ENCODE measurements at regions not wholly inside any gene's neighbourhood (a gene's known extent, or its start where the extent isn't known, plus 50 kb on each side); places are given as distances from the start of the nearest gene placed in this dataset.

DNA sequence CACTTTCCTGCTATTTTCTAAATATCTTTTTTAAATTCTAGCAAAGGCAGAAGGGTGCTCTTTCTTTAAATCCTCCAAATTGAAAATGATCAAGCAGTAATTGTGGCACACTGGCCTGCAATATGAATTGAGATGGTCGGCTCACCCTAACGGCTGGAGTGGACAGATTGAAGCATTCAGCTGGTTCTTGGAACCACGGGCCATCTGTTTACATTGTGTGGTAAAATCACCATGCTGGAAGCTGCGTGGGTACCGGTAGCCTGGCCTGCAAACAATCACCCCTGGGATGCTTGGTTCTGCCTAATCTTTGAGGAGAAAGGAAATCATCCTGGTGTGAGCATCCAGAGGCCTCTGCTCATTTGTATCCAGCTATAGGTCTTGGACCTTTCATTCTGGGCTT, 289.3 kb downstream of the ZNF608 start:
- no peak for DNase-seq

DNA sequence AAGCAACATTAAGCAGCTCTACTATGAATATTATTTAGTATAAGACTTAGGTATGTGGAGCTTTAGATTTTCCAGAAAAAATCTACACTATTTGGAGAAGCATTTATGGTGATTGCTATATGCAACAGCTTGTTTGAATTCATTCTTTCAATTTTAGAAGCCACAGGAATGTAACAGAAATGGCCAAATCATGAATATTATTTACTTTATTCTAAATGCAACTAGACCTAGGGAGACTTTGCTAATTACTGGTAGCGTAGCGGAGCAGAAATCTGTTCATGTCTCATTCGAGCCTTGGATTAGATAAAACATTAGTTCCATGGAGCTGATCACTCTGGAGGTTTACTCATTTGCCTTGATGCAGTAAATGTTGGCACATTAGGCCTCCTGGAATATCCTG, 290.2 kb downstream of the ZNF608 start:
- no peak for DNase-seq

DNA sequence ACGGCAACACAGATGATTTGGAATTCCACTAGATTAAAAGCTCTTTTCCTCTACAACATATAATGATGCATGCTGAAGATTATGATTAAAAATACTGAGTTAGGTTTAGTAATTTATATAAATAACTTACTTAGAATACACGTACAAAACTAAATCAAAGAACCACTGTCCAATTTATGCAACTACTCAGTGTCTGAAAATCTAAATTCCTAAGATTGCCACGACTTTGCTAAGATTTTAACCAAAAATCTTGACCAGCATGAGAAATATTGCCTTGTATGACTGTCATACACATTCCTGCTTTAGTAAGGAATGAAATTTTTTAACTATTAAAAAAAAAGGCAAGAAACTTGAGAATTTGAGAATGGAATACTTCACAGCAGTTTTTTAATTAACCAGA, 292.4 kb downstream of the ZNF608 start:
- DNase-seq, result no peak

DNA sequence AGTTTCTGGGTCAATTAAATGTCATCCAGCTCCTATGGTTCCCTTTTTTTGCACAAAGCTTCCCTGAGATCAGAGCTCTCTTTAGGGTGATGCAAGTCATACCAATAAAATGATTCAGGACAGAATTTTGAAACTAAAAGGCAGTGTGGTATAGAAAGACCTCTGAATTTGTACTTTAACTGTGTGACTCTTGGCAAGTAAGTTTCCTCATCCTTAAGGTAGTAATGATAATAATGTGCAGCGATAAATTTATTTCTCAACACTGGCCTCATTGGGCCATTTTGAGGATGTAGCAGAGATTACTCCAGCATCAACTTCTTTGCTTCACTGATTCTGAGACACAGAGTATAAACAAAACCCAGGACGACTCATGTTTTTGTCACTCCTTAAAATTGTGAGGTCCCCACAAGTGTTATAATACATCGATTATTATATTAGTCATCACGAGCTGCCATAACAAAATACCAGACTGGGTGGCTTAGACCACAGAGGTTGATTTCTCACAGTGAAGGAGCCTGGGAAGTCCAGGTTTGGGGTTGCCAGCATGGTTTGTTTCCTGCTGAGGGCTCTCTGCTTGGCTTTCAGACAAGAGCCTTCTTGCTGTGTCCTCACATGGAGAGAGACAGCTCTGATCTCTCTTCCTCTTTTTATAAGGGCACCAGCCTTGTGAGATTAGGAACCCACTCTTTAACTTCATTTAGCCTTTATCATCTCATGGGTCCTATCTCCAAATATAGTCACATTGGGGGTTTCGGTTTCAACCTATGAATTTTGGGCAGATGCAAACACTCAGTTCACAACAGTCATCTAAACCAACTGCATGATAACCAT, 293.0 kb downstream of the ZNF608 start:
- no peak for DNase-seq

DNA sequence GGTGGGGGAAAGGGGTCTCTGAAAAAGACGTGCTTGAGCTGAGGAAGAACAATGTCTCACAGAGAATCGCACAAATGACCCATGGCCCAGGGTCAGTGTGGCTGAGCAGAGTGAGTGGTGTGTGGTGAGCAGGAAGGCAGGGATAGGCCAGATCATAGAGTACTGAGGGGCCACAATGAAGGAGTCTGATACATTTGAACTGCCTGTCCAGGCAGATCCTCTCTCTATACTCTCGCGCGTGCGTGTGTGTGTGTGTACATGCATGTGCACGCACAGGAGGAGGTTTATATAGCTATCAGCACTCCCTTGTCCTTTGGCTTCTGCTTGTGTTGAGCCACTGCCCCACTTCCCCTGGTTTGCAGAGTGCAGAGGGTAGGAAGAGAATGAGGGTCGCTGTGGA, 294.0 kb downstream of the ZNF608 start:
- DNase-seq, result no peak

DNA sequence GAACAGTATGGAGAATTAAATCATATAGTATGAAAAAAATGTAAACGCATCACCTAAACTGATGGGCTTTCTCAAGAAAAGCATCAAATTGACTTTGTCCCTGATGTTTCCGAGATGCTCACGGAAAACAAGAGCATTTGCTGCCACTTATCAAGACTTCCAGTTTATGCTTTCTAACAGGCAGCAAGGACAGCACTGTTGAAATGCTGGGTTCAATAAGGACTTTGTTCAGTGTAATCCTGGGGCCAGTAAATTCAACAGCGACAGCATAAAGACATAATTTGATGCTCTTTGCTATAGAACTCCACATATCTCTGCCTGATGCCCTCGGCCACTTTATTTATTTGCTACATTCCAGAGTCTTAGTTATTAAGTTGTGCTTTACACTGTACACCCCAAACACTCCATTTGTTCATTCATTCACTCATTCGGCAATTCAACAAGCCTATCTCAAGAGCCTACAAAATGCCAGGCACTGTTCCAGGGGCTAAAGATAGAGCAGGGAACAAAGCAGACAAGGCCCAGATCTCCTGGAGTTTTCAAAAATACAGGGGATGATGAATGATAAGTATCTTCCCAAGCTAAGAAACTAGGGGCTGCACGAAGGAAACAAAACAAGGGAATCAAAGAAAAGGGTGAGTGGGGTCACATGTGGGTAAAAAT, 294.6 kb downstream of the ZNF608 start:
- no peak for DNase-seq

DNA sequence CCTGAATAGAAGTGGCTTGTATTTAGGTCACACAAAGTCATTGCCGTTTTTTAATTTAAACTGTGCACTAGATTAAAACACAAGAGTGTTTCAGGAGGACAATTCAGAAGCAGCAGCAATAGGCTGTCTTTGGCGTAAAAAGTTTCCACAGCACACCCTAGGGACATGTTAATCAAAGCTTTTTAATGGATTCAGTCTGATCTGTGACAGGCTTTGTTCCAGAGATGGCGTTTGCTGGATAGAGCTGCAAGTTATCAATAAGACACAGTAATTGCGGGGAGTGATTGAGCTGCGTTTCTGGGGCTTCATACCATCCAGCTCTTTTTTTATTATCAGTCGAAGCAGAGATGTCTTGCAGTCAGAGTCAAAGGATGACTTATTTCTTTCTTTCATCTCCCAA, 300.3 kb downstream of the ZNF608 start:
- no peak for DNase-seq

DNA sequence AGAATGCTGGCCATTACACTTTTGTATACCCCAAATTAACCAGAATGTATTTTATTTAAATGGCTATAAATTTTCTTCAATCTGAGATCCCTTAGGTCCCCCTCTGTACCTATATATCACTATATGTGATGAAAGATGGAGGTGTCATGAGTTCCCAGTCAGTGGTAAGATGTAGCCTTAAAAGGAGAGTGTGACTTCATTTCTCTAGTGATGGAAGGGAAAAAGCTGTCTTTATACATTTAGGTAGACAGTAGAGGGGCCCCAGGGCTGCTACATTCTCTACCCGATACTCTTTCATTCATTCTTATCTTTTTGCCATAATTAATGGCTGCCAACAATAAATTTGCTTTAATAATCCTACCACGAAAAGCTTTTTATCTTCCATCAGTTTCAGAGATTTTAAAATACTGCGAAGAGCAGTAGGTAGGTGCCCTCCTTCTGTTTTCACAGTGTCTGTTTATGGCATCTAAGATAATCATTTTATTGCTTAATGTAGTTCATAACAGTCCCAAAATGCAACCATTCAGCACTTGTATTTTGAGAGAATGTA, 301.3 kb downstream of the ZNF608 start:
- DNase-seq, result no peak

DNA sequence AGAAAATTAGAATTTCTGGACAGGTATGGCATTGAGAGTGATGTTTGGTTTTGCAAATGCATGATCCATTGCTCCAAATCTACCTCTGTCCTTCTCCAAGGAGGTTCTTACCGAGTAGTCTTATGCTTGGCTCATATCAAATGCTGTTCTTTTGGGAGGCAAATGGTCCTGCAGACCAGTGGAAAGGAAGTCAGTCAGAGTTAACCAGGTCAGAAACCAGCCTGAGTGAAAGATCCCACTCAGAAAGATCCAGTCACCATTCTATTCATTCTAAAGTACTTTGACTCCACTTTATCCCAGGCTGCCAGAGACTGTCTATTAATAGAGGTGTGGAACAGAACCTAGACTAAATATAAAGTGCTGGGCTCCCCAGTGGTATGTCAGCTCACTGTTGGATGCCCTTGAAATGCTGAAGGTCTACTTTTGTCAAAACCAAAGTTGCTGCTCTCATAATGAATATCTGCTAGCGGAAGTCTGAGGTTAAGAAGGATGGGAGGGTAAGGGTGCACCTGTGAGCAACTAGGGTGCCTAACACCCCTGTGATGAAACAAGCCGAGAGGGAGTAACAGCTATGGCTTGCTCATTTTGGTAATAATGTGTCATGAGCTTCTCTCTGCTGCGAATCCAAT, 302.2 kb downstream of the ZNF608 start:
- no peak for DNase-seq

DNA sequence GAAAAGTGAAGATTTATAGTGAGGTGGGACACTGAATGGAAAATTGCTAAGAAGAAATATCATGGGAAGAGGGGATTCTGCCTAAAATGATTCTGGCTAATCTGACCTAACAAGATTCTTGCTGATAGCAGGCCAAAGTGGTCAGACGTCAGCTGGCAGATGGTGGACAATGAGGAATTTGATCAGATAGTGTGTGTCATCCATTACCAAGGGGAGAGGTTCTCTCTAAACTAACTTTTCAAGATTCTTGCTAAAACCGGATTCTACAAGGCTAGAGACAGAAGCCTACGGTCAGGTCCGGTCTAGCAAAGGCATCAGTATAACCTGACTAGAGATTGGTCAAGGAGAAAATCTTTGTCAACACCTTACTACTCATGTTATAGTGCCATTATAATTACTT, 306.0 kb downstream of the ZNF608 start:
- DNase-seq, result no peak

DNA sequence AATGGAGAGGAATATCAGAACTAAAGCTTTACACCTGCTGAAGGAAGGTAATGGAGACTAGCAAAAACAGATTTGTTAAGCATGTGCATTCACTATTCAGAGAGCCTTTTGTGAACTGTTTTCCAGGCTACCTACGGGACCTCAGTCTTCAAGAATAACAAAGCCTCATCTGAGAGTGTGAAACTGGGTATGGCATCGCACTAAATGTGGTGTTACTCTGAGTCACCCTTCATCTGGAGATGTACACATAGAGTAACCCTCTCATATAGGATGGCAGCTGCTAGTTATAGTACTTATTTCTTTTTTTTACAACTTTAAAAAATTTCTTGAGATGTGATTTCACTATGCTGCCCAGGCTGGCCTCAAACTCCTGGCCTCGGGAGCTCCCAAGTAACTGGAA, 306.8 kb downstream of the ZNF608 start:
- no peak for DNase-seq

DNA sequence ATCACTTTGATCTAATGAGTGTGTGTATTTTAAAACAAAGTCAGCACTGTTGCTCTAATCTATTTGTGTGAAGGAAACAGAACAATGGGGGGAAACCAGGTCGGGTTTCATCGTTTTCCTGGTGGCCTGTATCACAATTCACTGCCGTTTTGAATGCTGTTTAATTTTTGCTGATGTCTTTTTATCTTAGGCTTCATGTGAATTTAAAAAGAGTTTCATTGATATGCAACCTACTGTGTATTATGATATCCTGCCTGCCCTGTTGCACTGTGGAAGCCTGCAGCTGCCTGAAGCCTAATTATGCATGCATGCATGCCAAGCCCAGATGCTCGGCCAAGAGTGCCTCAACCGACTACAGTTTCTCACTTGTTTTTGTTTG, 307.5 kb downstream of the ZNF608 start:
- no peak for DNase-seq

DNA sequence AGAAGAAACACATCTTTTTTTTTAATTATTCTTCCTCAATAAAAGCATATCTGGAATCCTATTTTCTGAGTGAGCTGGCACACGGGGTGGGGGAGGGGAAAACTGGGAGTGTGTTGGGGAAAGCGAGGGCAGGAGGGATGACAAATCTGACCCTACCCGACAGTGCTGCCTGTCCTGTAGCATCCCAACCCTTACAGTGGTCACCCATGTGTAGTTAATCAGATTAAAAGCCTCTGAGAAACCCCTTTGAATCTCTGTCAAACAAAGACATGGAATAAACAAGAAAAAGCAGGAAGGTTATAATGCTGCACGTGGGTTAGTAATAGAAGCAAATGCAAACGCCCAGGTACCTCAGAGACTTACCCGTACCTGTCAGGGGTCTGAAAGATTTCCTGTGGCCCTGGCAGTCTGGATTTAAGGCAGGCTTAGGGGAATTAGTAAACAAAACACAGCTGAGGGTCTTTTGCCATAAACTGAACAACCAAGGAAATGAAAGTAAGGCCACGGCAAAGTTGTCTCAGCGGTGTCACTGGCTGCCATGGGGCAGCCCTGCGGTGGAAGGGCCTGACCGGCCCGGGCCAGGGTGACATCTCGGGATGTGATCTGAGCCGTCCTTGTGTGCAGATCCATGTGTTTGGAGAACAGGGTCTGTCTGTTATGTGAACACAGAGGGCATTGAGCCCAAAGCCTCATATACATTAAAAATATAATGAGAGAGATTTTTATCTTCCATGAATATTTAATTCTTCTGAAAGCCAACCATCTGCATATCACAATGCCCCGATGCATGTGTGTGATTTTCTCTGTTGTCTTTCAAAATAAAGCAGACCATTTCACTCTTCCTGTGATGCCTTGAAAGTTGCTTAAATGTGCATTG, 308.2 kb downstream of the ZNF608 start:
- no peak for DNase-seq

DNA sequence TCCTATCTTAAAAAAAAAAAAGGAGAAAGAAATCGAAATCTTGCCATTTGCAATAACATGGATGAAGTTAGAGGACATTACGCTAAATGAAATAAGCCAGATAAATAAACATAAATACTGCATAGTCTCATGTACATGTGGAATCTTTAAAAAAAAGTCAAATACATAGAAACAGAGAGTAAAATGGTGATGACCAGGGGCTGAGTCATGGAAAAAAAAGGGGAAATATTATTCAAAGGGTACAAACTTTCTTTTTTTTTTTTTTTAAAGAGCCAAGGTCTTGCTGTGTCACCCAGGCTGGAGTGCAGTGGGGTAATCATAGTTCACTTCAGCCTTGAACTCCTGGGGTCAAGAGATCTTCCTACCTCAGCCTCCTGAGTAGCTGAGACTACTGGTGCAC, 310.1 kb downstream of the ZNF608 start:
- DNase-seq, result no peak

DNA sequence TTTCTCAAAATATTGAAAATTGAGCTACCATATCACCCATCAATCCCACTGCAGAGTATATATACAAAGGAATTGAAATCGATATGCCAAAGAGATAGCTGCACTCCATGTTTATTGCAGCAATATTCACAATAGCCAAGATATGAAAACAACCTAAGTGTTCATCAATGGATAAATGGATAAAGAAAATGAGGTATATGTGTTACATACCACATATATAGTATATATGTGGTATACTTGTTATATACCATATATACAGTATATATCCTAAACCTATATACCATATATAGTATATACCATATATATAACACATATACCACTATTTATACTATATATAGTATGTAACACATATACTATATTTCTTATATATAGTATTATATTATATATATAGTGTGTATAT, 313.3 kb downstream of the ZNF608 start:
- no peak for DNase-seq

DNA sequence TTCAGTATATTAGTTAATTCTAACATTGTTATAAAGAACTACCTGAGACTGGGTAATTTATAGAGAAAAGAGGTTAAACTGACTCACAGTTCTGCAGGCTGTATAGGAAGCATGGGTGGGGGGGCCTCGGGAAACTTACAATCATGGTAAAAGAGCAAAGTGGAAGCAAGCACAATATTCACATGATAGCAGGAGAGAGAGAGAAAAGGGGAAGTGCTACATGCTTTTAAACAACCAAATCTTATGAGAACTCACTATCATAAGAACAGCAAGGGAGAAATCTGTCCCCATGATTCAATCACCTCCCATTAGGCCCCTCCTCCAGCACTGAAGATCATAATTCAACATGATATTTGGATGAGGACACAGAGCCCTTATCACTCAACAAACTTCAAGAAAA, 324.9 kb downstream of the ZNF608 start:
- no peak for DNase-seq

DNA sequence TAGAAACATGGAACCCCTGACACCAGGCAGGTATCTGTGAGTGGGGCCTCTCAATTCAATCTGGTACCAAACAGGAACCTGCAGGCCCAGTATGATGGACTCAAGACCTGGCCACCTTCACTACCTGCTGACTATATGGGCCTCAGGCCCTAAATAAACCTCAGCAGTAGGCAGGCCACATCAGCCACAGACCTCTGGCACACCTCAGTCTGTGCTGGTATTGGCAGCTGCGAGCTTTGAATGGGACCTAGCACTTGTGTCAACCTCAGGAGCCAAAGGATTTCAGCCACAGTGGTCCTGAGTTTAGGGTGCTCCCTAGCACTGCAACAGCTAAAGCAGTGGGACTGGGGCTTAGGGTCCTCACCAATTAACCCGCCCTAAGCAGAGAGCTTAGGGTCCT, 325.5 kb downstream of the ZNF608 start:
- no peak for DNase-seq

DNA sequence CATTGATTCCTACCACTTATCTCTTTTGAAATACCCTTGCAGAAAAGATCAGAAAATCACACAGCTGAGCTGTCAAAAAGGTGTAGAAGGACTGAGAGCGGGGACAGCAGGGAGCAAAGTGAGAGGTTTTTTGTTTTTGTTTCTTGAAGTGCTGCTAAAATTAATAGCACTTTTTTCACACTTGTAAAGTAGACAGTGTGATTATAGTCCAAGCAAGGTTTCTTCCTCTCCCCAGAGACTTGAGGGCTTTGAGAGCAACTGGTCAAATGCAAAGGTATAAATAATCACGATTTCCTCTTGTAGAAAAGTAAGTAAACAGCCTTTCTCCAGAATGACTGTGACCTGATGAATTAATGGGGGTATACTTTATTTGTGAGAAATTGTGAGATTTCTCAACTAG, 326.9 kb downstream of the ZNF608 start:
- DNase-seq, result no peak

DNA sequence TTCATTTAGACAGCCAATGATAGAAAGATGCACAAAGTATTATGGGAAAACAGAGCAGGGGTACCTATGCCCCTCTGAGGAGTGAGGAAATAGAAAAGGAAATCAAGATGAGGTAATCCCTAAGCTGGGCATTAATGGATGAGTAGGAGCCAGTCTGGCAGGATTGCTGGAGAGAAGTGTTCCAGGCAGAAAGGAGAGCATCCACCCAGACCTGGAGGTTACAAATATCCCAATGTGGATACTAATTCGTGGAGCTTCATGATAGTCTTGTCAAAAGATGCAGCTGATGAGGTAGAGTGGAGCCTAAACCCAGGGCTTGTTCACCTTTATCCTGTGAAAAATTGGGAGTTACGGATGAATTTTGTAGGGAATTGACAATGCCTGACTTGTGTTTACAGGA, 328.0 kb downstream of the ZNF608 start:
- DNase-seq, result no peak

DNA sequence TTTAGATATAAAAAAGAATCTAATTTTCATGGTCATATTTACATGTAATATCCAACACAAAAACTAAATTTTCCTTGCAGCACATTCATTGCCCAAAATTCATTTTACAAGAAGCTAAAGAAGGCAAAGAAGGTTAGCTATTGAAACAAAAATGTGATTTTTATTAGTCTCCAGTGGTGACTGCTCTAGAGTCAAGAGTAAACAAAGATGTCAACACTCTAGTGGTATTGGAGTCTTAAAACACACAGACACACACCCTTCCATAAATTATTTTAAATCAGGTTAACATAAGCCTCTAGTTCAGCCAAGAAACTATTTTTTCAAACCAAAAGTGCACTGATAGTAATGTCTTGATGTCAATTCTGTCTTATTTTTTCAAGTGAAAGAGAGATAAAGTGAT, 329.2 kb downstream of the ZNF608 start:
- DNase-seq, result no peak

DNA sequence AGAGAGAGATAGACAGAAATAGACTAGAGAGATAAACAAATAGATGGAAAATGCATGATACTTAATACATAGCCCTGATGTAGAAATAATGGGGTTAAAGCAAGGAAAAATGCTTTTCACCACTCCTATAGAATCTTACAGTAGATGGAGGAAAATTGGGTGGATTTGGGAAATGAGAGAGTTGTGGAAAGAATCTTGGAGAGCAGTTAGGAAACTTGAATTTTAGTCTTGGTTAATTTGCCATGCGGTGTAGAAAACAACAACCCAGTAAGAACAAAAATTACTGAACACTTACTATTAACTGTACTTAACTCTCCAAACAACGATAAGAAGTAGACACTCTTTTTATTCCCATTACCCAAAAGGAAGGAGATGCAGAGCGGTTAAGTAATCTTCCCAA, 329.8 kb downstream of the ZNF608 start:
- no peak for DNase-seq

DNA sequence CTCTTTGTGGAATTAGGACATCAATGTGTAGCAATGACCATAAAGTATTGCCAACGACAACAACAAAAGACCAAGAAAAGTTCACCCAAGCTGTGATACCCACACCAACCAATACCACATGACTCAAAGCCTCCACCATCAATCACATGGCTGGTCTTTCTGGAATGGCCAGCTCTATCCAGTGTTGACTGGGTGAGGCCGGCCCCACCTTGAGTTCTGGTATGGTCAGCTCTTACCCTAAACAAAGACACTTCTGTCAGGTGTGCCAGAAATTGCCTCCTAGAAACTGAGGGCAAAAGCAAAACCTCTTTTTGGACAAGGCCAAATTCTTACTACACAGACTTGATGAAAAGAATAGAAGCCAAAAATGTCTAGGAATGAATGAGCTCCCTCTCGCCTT, 331.5 kb downstream of the ZNF608 start:
- no peak for DNase-seq

Data from activated CD4-positive, alpha-beta T cell treated with anti-CD3 and anti-CD28 coated beads, Interleukin-2, amount 50 U/mL, for 1 hour (primary cell).